GM13976 (cell line): ENCODE measurements at regions not wholly inside any gene's neighbourhood (a gene's known extent, or its start where the extent isn't known, plus 50 kb on each side); places are given as distances from the start of the nearest gene placed in this dataset.

ENCODE experiments used
- DNase-seq: peaks from one replicate; pipeline ENCODE4 v3.0.0; 2012; ENCODE audit warnings: low spot score
- in situ Hi-C: fragments of 300-500 bp; cut with MboI; formaldehyde crosslinking; loops from one replicate; pipeline ENCODE4 v1.12.0; 2022; ENCODE audit warnings: low sequenced_read_pairs, mixed read lengths, inconsistent platforms; ENCODE audit not compliant: unreplicated experiment
- TF ChIP-seq, protein P1 (sequence below): IDR thresholded peaks from 2 replicates; pipeline ENCODE4 v1.5.1; 2012; ENCODE audit warnings: borderline replicate concordance, mild to moderate bottlenecking; ENCODE audit not compliant: insufficient read depth; ENCODE audit errors: extremely low read depth, missing control alignments, control extremely low read depth

DNA sequence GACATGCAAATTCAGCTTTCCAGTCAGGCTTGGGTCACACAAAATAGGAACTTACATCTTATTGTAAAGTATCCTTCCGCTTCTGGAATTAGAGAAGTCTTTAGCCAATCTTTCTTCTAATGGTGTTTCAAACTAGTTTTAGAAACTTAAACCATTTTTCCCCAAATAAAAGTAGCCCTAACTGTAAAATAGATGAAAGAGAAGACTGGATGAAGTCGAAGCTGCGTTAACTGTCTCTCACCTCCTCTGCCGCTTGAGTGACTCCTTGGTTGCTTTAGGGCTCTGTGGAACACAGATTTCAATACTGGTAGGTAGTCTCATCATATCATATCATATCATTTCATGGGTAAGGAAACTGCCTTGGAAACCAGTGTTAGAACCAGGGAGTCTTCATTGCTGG is 498.4 kb downstream of the XIRP2 start:
- DNase-seq = no peak
- TF ChIP-seq, protein P1, sequence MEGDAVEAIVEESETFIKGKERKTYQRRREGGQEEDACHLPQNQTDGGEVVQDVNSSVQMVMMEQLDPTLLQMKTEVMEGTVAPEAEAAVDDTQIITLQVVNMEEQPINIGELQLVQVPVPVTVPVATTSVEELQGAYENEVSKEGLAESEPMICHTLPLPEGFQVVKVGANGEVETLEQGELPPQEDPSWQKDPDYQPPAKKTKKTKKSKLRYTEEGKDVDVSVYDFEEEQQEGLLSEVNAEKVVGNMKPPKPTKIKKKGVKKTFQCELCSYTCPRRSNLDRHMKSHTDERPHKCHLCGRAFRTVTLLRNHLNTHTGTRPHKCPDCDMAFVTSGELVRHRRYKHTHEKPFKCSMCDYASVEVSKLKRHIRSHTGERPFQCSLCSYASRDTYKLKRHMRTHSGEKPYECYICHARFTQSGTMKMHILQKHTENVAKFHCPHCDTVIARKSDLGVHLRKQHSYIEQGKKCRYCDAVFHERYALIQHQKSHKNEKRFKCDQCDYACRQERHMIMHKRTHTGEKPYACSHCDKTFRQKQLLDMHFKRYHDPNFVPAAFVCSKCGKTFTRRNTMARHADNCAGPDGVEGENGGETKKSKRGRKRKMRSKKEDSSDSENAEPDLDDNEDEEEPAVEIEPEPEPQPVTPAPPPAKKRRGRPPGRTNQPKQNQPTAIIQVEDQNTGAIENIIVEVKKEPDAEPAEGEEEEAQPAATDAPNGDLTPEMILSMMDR = no peak
- in situ Hi-C loops = no loop called here

DNA sequence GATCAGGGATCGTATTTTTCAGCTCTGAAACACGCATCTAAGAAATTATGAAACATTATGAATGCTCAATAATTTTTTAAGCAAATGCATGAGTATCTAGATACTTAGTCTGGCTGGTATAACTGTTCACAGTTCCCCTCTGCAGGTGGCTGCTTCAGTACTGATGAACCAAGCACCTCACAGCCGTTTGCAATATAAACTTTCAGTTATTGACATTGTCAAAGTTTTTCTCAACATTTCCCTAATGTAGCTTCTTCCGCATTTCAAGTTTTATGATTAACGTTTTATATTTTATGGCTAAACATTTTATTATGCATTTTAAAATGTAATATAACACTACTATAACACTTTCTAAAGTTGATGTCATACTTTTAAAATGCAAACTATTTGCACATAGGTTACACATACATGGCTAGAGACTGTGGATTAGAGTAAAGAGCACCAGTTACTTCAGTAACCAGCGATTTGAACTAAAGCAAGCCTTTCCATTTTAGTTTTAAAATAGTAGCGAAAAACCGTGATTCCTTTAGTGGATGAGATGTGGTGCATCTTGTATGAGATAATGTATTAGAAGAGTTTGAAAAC is 495.4 kb downstream of the XIRP2 start:
- no peak for DNase-seq
- TF ChIP-seq, protein P1 = no peak
- in situ Hi-C loops = no loop called here

DNA sequence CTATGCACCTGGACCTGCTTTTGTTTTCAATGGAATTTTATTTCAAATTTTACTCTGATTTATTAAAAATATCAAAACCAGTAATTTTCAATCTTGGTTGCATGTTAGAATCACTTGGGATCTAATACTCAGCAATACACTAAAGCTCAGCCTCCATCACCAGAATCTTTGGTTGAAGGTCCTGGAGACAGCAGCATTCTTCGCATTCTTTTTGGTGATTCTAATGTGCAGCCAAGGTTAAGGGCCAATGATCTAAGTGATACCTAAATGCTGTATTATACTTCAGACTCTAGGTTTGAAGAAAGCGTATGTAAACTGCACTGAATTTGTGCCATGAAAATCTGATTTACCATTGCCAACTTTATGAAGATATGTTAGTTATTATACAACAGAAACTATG is 493.1 kb downstream of the XIRP2 start:
- TF ChIP-seq, protein P1 = no peak

DNA sequence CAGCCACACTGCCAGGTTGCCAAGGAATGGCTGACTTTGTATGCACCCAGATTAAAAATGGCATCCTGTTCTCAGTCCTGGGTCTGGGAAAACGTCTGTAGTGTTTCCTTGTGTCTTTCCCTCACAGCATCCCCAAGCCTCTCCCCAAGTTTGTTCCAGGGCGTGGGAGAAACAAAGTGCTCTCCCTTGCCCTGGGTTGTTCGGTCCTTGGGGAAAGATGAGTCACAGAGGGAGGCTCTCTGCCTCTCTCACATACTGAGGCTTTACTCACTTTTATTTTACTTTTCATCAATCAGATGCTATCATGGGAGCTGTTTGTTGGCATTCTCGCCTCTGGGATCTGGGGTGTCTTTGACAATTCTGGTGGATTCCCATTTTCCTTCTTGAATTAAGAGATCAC is 492.3 kb downstream of the XIRP2 start:
- in situ Hi-C loops = no loop called here
- TF ChIP-seq, protein P1 = no peak
- no peak for DNase-seq

More for the DNA sequence above, 493.1 kb downstream of the XIRP2 start:
- in situ Hi-C loops = no loop called here
- DNase-seq = no peak

DNA sequence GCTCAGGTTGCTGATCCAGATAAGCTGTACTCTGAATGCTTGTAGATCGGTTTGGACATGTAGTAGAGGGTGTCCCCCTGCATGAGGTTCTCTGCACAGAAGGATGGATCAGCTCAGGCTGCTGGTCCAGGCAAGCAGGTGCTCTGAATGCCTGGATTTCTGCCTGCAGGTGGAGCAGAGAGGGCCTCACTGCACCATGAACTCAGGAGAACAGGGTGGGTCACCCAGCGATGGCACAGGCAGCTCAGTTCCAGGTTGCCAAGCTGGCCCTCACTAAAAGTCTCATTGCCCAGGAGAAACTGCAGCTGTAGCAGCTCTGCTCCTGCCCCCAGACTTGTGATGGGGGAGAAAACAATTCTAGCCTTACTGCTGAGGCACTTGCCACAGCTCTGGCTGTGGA is 491.8 kb downstream of the XIRP2 start:
- DNase-seq = no peak
- TF ChIP-seq, protein P1 = no peak
- in situ Hi-C loops = no loop called here

DNA sequence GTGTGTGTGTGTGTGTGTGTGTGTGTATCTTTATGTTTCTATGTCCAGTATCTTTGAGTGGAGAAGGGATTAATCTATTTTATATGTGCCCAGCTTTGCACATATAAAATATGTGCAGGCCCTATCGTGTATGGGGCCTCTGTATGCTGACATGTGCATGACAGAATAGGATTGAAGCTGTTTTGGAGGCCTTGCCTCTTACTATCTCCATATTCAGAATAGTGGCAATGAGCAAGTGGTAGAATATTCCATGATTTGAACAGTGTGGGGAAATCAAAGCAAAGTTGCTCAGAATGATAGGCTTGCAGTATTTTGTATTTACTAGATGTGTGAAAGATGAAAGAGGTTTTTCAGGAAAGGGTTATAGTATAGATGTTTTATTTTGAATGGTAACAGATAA is 480.8 kb downstream of the XIRP2 start:
- in situ Hi-C loops = no loop called here
- DNase-seq = no peak
- TF ChIP-seq, protein P1 = no peak
